Type B pancreatic cell (in vitro differentiated cells): ENCODE measurements at regions not wholly inside any gene's neighbourhood (a gene's known extent, or its start where the extent isn't known, plus 50 kb on each side); places are given as distances from the start of the nearest gene placed in this dataset.
"Not testable (repeated sequence)": the region's sequence is repeated elsewhere in the genome, so short reads cannot be mapped to it uniquely, and the experiment has no call there.

Experiments used
- DNase-seq: peaks from one replicate; pipeline ENCODE4 v3.0.0; 2021; ENCODE audit warnings: mixed read lengths; ENCODE audit not compliant: unreplicated experiment; ENCODE audit errors: extremely low spot score
- H3K27ac Mint-ChIP-seq: 2 replicates; pipeline ENCODE4 v1.8.0; 2021; ENCODE audit warnings: mild to moderate bottlenecking, mixed read lengths
- H3K27me3 Mint-ChIP-seq: 2 replicates; pipeline ENCODE4 v1.8.0; 2021; ENCODE audit warnings: mixed read lengths
- H3K36me3 Mint-ChIP-seq: 2 replicates; pipeline ENCODE4 v1.8.0; 2021; ENCODE audit warnings: mixed read lengths
- H3K4me1 Mint-ChIP-seq: one replicate; pipeline ENCODE4 v1.8.0; 2021; ENCODE audit warnings: mixed read lengths; ENCODE audit not compliant: unreplicated experiment
- H3K4me3 Mint-ChIP-seq: 2 replicates; pipeline ENCODE4 v1.8.0; 2021; ENCODE audit warnings: mild to moderate bottlenecking, mixed read lengths
- H3K9me3 Mint-ChIP-seq: 2 replicates; pipeline ENCODE4 v1.8.0; 2021; ENCODE audit warnings: mixed read lengths
- TF ChIP-seq, protein P1 (sequence below): fragments of 200-600 bp; sonication (generic); conservative IDR thresholded peaks from 2 replicates; pipeline ENCODE4 v1.5.0; 2021; ENCODE audit warnings: antibody characterized with exemption, mild to moderate bottlenecking

- Mint-ChIP-seq H3K27ac (no peak overlapping the region), H3K36me3 (no peaks in the 10 kb centered on the region), H3K4me3 (no peak overlapping the region), H3K9me3 (no peaks in the 10 kb centered on the region), H3K4me1 (no peaks in the 10 kb centered on the region), H3K27me3 (no peaks in the 10 kb centered on the region)
- DNase-seq: no peak
- TF ChIP-seq, protein P1, sequence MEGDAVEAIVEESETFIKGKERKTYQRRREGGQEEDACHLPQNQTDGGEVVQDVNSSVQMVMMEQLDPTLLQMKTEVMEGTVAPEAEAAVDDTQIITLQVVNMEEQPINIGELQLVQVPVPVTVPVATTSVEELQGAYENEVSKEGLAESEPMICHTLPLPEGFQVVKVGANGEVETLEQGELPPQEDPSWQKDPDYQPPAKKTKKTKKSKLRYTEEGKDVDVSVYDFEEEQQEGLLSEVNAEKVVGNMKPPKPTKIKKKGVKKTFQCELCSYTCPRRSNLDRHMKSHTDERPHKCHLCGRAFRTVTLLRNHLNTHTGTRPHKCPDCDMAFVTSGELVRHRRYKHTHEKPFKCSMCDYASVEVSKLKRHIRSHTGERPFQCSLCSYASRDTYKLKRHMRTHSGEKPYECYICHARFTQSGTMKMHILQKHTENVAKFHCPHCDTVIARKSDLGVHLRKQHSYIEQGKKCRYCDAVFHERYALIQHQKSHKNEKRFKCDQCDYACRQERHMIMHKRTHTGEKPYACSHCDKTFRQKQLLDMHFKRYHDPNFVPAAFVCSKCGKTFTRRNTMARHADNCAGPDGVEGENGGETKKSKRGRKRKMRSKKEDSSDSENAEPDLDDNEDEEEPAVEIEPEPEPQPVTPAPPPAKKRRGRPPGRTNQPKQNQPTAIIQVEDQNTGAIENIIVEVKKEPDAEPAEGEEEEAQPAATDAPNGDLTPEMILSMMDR: no peak
Observed at GRCh38 chr2:192948316-192948715, 753.6 kb upstream of the TMEFF2 start.

DNA sequence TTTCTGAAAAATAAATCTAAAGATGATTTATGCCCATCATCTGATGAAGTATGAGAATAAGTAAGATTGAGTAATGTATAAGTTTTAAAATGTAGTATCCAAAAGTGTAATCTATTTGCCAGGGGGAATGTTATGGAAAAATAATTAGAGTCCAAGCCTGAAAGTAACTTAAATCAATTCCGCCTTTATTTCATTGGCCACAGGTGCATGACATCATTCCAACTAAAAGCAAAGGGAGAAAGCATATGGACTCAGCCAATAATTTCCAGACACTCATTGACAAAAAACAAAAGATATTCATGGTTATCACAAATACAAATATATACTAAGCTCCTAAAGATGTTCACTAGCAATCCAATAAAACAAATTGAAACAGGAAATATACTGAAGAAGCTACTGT, 752.6 kb upstream of the TMEFF2 start:
- no peak for DNase-seq
- H3K27ac Mint-ChIP-seq: no peak overlapping the region
- H3K27me3 Mint-ChIP-seq: no peaks in the 10 kb centered on the region
- TF ChIP-seq, protein P1: no peak
- no peaks in the 10 kb centered on the region for H3K4me1 Mint-ChIP-seq
- no peak overlapping the region for H3K4me3 Mint-ChIP-seq
- H3K9me3 Mint-ChIP-seq: no peaks in the 10 kb centered on the region
- H3K36me3 Mint-ChIP-seq: no peaks in the 10 kb centered on the region

- Mint-ChIP-seq H3K27ac (no peak overlapping the region), H3K4me1 (peaks cover 5% of the 10 kb centered on the region), H3K27me3 (no peaks in the 10 kb centered on the region), H3K9me3 (peaks cover 10% of the 10 kb centered on the region), H3K4me3 (no peak overlapping the region), H3K36me3 (no peaks in the 10 kb centered on the region)
- DNase-seq: no peak
- TF ChIP-seq, protein P1: no peak
Observed at GRCh38 chr2:192940767-192941166, 746.0 kb upstream of the TMEFF2 start.

DNA sequence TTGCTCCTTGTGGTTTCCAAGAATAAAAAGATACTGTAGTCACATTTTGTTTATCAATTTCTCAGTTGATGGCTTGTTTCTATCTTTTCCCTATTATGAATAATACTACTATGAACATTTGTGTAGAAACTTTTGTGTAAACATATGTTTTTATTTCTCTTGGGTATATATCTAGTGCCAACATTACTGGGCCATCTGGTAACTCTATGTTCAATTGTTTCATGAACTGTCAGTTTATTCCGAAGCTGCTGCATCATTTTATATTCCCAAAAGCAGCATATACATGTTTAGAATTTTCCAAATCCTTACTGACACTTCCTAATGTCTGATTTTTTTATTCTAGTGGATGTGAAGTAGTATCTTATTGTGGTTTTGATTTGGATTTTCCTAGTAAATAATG, 737.6 kb upstream of the TMEFF2 start:
- no peak overlapping the region for H3K27ac Mint-ChIP-seq

DNA sequence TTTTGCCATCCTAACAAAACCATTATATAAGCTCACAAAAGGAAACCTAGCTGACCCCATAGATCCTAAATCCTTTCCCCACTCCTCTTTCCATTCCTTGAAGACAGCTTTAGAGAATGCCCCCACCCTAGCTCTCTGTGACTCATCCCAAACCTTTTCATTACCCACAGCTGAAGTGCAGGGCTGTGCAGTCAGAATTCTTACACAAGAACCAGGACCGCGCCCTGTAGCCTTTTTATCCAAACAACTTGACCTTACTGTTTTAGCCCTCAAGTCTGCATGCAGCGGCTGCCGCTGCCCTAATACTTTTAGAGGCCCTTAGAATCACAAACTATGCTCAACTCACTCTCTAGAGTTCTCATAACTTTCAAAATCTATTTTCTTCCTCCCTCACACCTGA, 726.9 kb upstream of the TMEFF2 start:
- not testable (repeated sequence) for H3K4me3 Mint-ChIP-seq, H3K27me3 Mint-ChIP-seq, H3K36me3 Mint-ChIP-seq, H3K9me3 Mint-ChIP-seq, DNase-seq, H3K4me1 Mint-ChIP-seq, H3K27ac Mint-ChIP-seq

More for the DNA sequence above, 737.6 kb upstream of the TMEFF2 start:
- no peak for DNase-seq
- no peaks in the 10 kb centered on the region for H3K36me3 Mint-ChIP-seq
- TF ChIP-seq, protein P1: no peak
- H3K27me3 Mint-ChIP-seq: no peaks in the 10 kb centered on the region
- H3K9me3 Mint-ChIP-seq: peaks cover 13% of the 10 kb centered on the region
- no peaks in the 10 kb centered on the region for H3K4me1 Mint-ChIP-seq
- no peak overlapping the region for H3K4me3 Mint-ChIP-seq

- Mint-ChIP-seq H3K4me1 (no peaks in the 10 kb centered on the region), H3K27ac (no peak overlapping the region), H3K9me3 (no peaks in the 10 kb centered on the region), H3K27me3 (no peaks in the 10 kb centered on the region), H3K4me3 (no peak overlapping the region), H3K36me3 (no peaks in the 10 kb centered on the region)
- TF ChIP-seq, protein P1: no peak
- DNase-seq: no peak
Observed at GRCh38 chr2:192901446-192901845, 706.7 kb upstream of the TMEFF2 start.
